HEK293 (cell line): ENCODE measurements at regions not wholly inside any gene's neighbourhood (a gene's known extent, or its start where the extent isn't known, plus 50 kb on each side); places are given as distances from the start of the nearest gene placed in this dataset.

ENCODE experiments used
- ZNF132 ChIP-seq: fragments of 450-650 bp; formaldehyde crosslinking; IDR thresholded peaks from 2 replicates; pipeline ENCODE4 v1.5.1; 2017; ENCODE audit warnings: missing biosample characterization, missing genetic modification characterization, borderline replicate concordance
- TF ChIP-seq, protein P1 (sequence below): fragments of 450-650 bp; formaldehyde crosslinking; IDR thresholded peaks from 2 replicates; pipeline ENCODE4 v1.5.1; 2016; ENCODE audit warnings: missing biosample characterization, missing genetic modification characterization
- TF ChIP-seq, protein P2 (sequence below): fragments of 450-650 bp; formaldehyde crosslinking; IDR thresholded peaks from 2 replicates; pipeline ENCODE4 v1.5.1; 2016; ENCODE audit warnings: missing biosample characterization, missing genetic modification characterization, low read depth

GRCh38 chr1:69029649-69030048 lies 532.8 kb upstream of the DEPDC1 start:
- TF ChIP-seq, protein P1, sequence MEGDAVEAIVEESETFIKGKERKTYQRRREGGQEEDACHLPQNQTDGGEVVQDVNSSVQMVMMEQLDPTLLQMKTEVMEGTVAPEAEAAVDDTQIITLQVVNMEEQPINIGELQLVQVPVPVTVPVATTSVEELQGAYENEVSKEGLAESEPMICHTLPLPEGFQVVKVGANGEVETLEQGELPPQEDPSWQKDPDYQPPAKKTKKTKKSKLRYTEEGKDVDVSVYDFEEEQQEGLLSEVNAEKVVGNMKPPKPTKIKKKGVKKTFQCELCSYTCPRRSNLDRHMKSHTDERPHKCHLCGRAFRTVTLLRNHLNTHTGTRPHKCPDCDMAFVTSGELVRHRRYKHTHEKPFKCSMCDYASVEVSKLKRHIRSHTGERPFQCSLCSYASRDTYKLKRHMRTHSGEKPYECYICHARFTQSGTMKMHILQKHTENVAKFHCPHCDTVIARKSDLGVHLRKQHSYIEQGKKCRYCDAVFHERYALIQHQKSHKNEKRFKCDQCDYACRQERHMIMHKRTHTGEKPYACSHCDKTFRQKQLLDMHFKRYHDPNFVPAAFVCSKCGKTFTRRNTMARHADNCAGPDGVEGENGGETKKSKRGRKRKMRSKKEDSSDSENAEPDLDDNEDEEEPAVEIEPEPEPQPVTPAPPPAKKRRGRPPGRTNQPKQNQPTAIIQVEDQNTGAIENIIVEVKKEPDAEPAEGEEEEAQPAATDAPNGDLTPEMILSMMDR (tag by site-specific recombination): no peak
- TF ChIP-seq, protein P2, sequence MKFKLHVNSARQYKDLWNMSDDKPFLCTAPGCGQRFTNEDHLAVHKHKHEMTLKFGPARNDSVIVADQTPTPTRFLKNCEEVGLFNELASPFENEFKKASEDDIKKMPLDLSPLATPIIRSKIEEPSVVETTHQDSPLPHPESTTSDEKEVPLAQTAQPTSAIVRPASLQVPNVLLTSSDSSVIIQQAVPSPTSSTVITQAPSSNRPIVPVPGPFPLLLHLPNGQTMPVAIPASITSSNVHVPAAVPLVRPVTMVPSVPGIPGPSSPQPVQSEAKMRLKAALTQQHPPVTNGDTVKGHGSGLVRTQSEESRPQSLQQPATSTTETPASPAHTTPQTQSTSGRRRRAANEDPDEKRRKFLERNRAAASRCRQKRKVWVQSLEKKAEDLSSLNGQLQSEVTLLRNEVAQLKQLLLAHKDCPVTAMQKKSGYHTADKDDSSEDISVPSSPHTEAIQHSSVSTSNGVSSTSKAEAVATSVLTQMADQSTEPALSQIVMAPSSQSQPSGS: no peak
- no peak for TF ChIP-seq ZNF132 (tag by site-specific recombination)
